Ovary (tissue), 7 donors: ENCODE measurements at regions not wholly inside any gene's neighbourhood (a gene's known extent, or its start where the extent isn't known, plus 50 kb on each side); places are given as distances from the start of the nearest gene placed in this dataset.

Source experiments
- DNase-seq, 5 donors: peaks; one replicate each; pipeline ENCODE4 v3.0.0-alpha.2; 2019 to 2020
- H3K27ac ChIP-seq, 2 donors: fragments of 200-600 bp; one replicate each; pipeline versions ENCODE4 v1.5.1 to v1.8.0; 2019 to 2022
- H3K27me3 ChIP-seq: fragments of 200-600 bp; one replicate; pipeline ENCODE4 v1.8.0; 2022
- H3K36me3 ChIP-seq: fragments of 200-600 bp; sonication (generic); one replicate; pipeline ENCODE4 v1.5.1; 2019
- H3K4me1 ChIP-seq: one replicate; pipeline ENCODE4 v1.8.1; 2013; ENCODE audit warnings: mild to moderate bottlenecking, moderate library complexity; ENCODE audit not compliant: insufficient read depth
- H3K4me3 ChIP-seq: fragments of 200-600 bp; sonication (generic); one replicate; pipeline ENCODE4 v1.5.1; 2017
- H3K9me3 ChIP-seq, 2 donors: fragments of 200-600 bp in 1 of 2; sonication (generic) in 1 of 2; one replicate each; pipeline versions ENCODE4 v1.5.1 to v1.8.1; 2013 to 2019; ENCODE audit warnings: mild to moderate bottlenecking in 1 of 2, moderate library complexity in 1 of 2
- EP300 ChIP-seq: sonication (generic); formaldehyde crosslinking; IDR thresholded peaks from one replicate; pipeline ENCODE4 v1.6.1; 2017; ENCODE audit warnings: antibody characterized with exemption
- POLR2A ChIP-seq: fragments of 450-650 bp; IDR thresholded peaks from one replicate; pipeline ENCODE4 v1.6.1; 2017; ENCODE audit warnings: antibody characterized with exemption, mild to moderate bottlenecking, moderate library complexity
- WGBS, 3 donors: extraction: QIAGEN DNeasy Blood & Tissue Kit in 1 of 3; methylation state at CpG; one replicate each; pipeline versions ENCODE4 v1.1.5 to v1.1.7; 2013 to 2017; 5-methylcytosine and 5-hydroxymethylcytosine counted together
- intact Hi-C, 4 donors: fragments of 100-400 bp; cut with DNase I; formaldehyde crosslinking; loops; one replicate each; pipeline versions ENCODE4 v1.11.0 to v1.15.1; 2022 to 2023
- TF ChIP-seq, protein P1 (sequence below), 3 donors: fragments of 450-650 bp in 2 of 3; fragments of 200-600 bp in 1 of 3; IDR thresholded peaks; one replicate each; pipeline versions ENCODE4 v1.5.1 to v1.8.0; 2016 to 2022; ENCODE audit warnings: antibody characterized with exemption in 3 of 3, mild to moderate bottlenecking in 1 of 3
- donor health status: DM: no; HTN: no; CAD: no; lungs with moderate emphysema.
- donor health status: DM: no; HTN: no; CAD: no.
- donor health status: Bipolar disorder and iron deficiency.
- donor health status: DM: no; HTN: no; CAD: no.
- donor health status: DM: yes; HTN: yes; CAD: no.

DNA sequence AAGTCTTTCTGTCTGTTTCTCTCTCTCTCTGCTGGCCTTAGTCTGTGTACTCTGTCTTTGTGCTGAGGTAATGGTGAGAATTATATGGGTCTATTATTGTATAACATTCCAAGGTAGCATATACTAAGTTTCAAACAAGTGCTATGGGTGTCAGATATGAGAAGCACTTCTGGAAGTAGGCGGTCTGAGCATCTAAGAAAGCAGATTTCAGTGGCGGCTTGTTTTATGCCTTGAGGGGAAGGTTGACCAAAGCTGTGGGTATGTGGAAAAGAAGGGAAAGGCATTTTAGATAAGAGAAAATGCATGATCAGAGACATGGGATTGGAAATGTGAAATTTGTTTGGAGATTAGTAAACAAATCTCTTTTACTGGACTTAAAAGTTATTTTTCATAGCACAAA, 348.5 kb downstream of the RFC3 start:
- TF ChIP-seq POLR2A: no peak
- TF ChIP-seq, protein P1, sequence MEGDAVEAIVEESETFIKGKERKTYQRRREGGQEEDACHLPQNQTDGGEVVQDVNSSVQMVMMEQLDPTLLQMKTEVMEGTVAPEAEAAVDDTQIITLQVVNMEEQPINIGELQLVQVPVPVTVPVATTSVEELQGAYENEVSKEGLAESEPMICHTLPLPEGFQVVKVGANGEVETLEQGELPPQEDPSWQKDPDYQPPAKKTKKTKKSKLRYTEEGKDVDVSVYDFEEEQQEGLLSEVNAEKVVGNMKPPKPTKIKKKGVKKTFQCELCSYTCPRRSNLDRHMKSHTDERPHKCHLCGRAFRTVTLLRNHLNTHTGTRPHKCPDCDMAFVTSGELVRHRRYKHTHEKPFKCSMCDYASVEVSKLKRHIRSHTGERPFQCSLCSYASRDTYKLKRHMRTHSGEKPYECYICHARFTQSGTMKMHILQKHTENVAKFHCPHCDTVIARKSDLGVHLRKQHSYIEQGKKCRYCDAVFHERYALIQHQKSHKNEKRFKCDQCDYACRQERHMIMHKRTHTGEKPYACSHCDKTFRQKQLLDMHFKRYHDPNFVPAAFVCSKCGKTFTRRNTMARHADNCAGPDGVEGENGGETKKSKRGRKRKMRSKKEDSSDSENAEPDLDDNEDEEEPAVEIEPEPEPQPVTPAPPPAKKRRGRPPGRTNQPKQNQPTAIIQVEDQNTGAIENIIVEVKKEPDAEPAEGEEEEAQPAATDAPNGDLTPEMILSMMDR (IDR thresholded peaks at IDR 0.05): no peak
- TF ChIP-seq EP300: no peak
- WGBS, 3 donors: 87 to 97% (median 95%) methylated on average over 2 of the region's 2 CpGs
- no peak for DNase-seq
- H3K36me3 ChIP-seq: no peaks in the 10 kb centered on the region
- no peaks in the 10 kb centered on the region for H3K9me3 ChIP-seq
- H3K27me3 ChIP-seq: no peaks in the 10 kb centered on the region
- no peak overlapping the region for H3K4me3 ChIP-seq
- intact Hi-C loops: no loop called here
- H3K27ac ChIP-seq: no peak overlapping the region
- H3K4me1 ChIP-seq: peaks cover 4% of the 10 kb centered on the region

DNA sequence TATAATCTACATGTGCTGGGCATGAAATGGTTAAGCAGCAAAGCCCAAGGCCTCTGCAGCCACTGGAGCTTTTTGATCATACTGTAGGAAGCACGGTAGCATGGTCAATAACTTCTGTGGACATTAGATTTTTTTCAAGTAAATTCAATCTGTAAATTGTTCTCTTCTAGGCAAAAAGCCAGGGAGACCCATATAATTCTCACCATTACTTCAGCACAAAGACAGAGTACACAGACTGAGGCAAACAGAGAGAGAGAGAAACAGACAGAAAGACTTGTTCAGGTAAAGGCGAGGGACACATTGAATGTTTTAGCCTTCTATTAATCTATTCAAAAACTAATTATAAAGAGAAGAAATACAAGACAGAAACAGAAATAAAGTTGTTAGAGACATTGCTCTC, 349.4 kb downstream of the RFC3 start:
- TF ChIP-seq POLR2A (no peak), EP300 (no peak)
- TF ChIP-seq, protein P1 (IDR thresholded peaks at IDR 0.05): no peak
- Histone ChIP-seq H3K36me3 (no peaks in the 10 kb centered on the region), H3K4me1 (peaks cover 2% of the 10 kb centered on the region), H3K9me3 (no peaks in the 10 kb centered on the region), H3K27me3 (no peaks in the 10 kb centered on the region), H3K4me3 (no peak overlapping the region), H3K27ac (no peak overlapping the region)
- DNase-seq: no peak
- 51 to 60% (median 60%) methylated on average over 2 of the region's 2 CpGs for WGBS, 3 donors
- intact Hi-C loops: no loop called here

DNA sequence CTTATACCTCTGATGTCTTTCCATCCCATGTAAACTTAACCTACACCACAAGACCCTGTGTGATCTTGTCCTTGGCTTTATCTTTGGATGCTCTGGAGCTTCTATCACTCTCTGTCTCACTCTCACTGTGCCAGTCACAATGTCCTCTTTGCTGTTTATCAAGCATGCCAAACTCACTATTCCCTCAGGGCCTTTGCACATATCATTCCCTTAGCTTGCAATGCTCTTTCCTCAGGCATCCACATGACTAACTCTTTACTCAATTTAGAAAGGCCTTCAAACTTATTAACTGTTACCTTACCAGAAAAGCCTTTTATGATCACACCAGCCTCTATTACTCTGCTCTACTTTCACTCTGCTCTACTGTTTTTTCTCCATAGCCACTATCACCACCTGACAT, 354.1 kb downstream of the RFC3 start:
- DNase-seq: no peak
- TF ChIP-seq POLR2A: no peak
- intact Hi-C loops: no loop called here
- H3K4me3 ChIP-seq: no peak overlapping the region
- no peaks in the 10 kb centered on the region for H3K4me1 ChIP-seq
- H3K9me3 ChIP-seq: no peaks in the 10 kb centered on the region
- H3K27me3 ChIP-seq: no peaks in the 10 kb centered on the region
- H3K36me3 ChIP-seq: no peaks in the 10 kb centered on the region
- H3K27ac ChIP-seq: no peak overlapping the region

DNA sequence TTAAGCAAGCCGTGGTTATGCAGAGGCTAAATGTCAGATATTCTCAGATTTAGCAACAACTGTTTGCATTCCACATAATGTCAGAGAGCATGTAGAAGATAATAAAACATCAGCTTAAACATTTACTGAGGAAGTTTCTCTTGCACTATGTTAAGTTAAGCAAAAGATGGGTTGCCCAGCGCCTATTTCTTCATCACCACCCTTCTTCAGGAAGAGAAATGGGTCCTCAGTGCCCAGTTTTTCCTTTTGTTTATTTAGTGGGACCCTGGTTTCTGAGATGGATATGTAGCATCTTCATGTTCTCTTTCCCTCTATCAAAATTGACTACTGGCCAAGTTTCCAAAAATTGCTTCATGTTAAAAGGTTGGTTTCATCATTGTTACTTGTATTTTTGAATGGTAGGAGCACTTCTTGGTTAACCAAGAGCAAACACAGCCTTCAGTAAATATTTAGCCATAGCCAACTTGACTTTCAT, 356.8 kb downstream of the RFC3 start:
- Histone ChIP-seq H3K9me3 (no peaks in the 10 kb centered on the region), H3K27ac (no peak overlapping the region), H3K4me3 (no peak overlapping the region), H3K27me3 (no peaks in the 10 kb centered on the region), H3K4me1 (no peaks in the 10 kb centered on the region), H3K36me3 (no peaks in the 10 kb centered on the region)
- no peak for DNase-seq
- TF ChIP-seq EP300: no peak
- no peak for TF ChIP-seq POLR2A
- TF ChIP-seq, protein P1 (IDR thresholded peaks at IDR 0.05): no peak
- 46 to 57% (median 54%) methylated on average over 2 of the region's 2 CpGs for WGBS, 3 donors
- intact Hi-C loops: loop anchor here in 1 of 4 donors (2.0 kb wide), 1 partner anchor 50 kb away; no protein-coding TSS in a partner anchor

DNA sequence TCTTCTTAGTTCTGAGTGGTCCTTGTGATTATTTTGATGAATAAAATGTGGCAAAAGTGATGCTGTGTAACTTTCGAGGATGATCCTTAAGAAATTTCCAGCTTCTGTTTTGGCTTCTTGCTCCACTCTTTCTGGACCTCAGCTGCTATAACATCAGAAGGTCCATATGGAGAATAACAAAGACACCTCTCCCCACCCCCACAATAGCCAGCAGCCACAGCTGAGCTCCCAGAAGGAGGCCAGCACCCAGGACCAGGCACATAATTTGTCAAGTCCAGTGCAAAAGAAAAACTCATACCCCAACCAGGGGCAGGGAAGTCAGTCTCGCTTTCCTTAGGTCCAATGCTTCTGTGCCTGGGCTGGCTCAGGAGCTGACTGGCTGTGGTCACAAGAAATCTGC, 357.6 kb downstream of the RFC3 start:
- Histone ChIP-seq H3K9me3 (no peaks in the 10 kb centered on the region), H3K4me1 (no peaks in the 10 kb centered on the region), H3K27ac (no peak overlapping the region), H3K36me3 (no peaks in the 10 kb centered on the region), H3K27me3 (no peaks in the 10 kb centered on the region), H3K4me3 (no peak overlapping the region)
- intact Hi-C loops: loop anchor here in 1 of 4 donors (2.0 kb wide), 1 partner anchor 49 kb away; no protein-coding TSS in a partner anchor
- no peak for DNase-seq
- no peak for TF ChIP-seq EP300
- TF ChIP-seq, protein P1 (IDR thresholded peaks at IDR 0.05): no peak
- 84 to 90% (median 87%) methylated on average over 2 of the region's 2 CpGs for WGBS, 3 donors
